MM.1S (cell line): ENCODE measurements at regions not wholly inside any gene's neighbourhood (a gene's known extent, or its start where the extent isn't known, plus 50 kb on each side); places are given as distances from the start of the nearest gene placed in this dataset.

Experiments
- DNase-seq: peaks from one replicate; pipeline ENCODE4 v3.0.0-alpha.2; 2015
- H2AFZ ChIP-seq: fragments of 300-600 bp; sonication (generic); 2 replicates; pipeline ENCODE4 v1.6.0; 2016; ENCODE audit warnings: antibody characterized with exemption, low read length
- H3F3A ChIP-seq: fragments of 300-600 bp; sonication (generic); 2 replicates; pipeline ENCODE4 v1.6.1; 2016; ENCODE audit warnings: mild to moderate bottlenecking, antibody characterized with exemption, low read length, moderate library complexity, mixed read lengths; ENCODE audit not compliant: insufficient read depth
- H3K27ac ChIP-seq: fragments of 300-600 bp; sonication (generic); 2 replicates; pipeline ENCODE4 v1.5.1; 2016; ENCODE audit warnings: mild to moderate bottlenecking, low read length
- H3K27me3 ChIP-seq: fragments of 300-600 bp; sonication (generic); replicated peaks from 2 replicates; pipeline ENCODE4 v1.6.0; 2016; ENCODE audit warnings: low read length; ENCODE audit not compliant: insufficient read depth
- H3K36me3 ChIP-seq: fragments of 300-600 bp; sonication (generic); replicated peaks from 2 replicates; pipeline ENCODE4 v1.6.1; 2016; ENCODE audit warnings: mild to moderate bottlenecking, low read length, mixed read lengths; ENCODE audit not compliant: insufficient read depth
- H3K4me1 ChIP-seq: fragments of 300-600 bp; sonication (generic); 2 replicates; pipeline ENCODE4 v1.6.1; 2016; ENCODE audit warnings: low read length, mixed read lengths
- H3K4me2 ChIP-seq: fragments of 300-600 bp; sonication (generic); 2 replicates; pipeline ENCODE4 v1.6.0; 2016; ENCODE audit warnings: low read depth, low read length
- H3K4me3 ChIP-seq: fragments of 300-600 bp; sonication (generic); 2 replicates; pipeline ENCODE4 v1.5.1; 2016; ENCODE audit warnings: low read length, mixed read lengths
- H3K79me2 ChIP-seq: fragments of 300-600 bp; sonication (generic); 2 replicates; pipeline ENCODE4 v1.6.1; 2016; ENCODE audit warnings: mixed run types, low read length, mixed read lengths
- H3K9ac ChIP-seq: fragments of 300-600 bp; sonication (generic); 2 replicates; pipeline ENCODE4 v1.6.1; 2016; ENCODE audit warnings: low read length, mixed read lengths
- H3K9me2 ChIP-seq: fragments of 300-600 bp; sonication (generic); replicated peaks from 2 replicates; pipeline ENCODE4 v1.6.1; 2016; ENCODE audit warnings: mild to moderate bottlenecking, low read length, mixed read lengths; ENCODE audit not compliant: insufficient read depth
- H3K9me3 ChIP-seq: fragments of 300-600 bp; sonication (generic); replicated peaks from 2 replicates; pipeline ENCODE4 v1.6.1; 2016; ENCODE audit warnings: mild to moderate bottlenecking, low read length, mixed read lengths; ENCODE audit not compliant: insufficient read depth
- H4K20me1 ChIP-seq: fragments of 300-600 bp; sonication (generic); 2 replicates; pipeline ENCODE4 v1.6.1; 2016; ENCODE audit warnings: mild to moderate bottlenecking, low read length, moderate library complexity, mixed read lengths; ENCODE audit not compliant: insufficient read depth
- EZH2 ChIP-seq: fragments of 300-600 bp; sonication (generic); optimal IDR thresholded peaks from 2 replicates; pipeline ENCODE3; 2017; ENCODE audit warnings: low read depth, mild to moderate bottlenecking, antibody characterized with exemption, low read length, mixed read lengths
- EZH2phosphoT487 ChIP-seq: fragments of 300-600 bp; sonication (generic); IDR thresholded peaks from 2 replicates; pipeline ENCODE4 v1.6.1; 2018; ENCODE audit warnings: antibody characterized with exemption, low read length
- TF ChIP-seq, protein P1 (sequence below): fragments of 300-600 bp; sonication (generic); IDR thresholded peaks from 2 replicates; pipeline ENCODE4 v1.5.1; 2016; ENCODE audit warnings: antibody characterized with exemption, low read length, mixed read lengths

DNA sequence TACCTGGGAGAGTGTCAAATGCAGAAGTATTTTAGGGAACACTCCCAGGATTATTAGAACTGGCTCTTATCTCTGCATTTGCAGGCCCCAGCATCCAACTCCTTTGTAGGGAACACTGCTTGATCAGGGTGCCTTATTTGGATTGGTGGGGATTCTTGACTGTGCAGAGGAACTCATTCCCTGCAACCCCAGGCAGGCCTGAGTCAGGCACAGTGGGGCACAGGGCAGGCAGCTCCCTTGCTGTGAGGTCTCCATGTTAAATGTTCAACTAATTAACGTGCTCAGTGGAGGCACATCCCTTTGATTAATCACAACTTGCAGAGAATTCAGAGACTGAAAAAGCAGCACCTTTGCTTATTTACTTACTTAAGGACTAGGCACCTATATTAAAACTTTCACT is 102.3 kb upstream of the TENM4 start:
- no peaks in the 10 kb centered on the region for H3K9me3 ChIP-seq
- TF ChIP-seq EZH2phosphoT487, result no peak
- no peak for TF ChIP-seq EZH2
- TF ChIP-seq, protein P1, sequence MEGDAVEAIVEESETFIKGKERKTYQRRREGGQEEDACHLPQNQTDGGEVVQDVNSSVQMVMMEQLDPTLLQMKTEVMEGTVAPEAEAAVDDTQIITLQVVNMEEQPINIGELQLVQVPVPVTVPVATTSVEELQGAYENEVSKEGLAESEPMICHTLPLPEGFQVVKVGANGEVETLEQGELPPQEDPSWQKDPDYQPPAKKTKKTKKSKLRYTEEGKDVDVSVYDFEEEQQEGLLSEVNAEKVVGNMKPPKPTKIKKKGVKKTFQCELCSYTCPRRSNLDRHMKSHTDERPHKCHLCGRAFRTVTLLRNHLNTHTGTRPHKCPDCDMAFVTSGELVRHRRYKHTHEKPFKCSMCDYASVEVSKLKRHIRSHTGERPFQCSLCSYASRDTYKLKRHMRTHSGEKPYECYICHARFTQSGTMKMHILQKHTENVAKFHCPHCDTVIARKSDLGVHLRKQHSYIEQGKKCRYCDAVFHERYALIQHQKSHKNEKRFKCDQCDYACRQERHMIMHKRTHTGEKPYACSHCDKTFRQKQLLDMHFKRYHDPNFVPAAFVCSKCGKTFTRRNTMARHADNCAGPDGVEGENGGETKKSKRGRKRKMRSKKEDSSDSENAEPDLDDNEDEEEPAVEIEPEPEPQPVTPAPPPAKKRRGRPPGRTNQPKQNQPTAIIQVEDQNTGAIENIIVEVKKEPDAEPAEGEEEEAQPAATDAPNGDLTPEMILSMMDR, result no peak
- no peak overlapping the region for H3K4me2 ChIP-seq
- no peaks in the 10 kb centered on the region for H3K27me3 ChIP-seq
- no peak overlapping the region for H2AFZ ChIP-seq
- H3K27ac ChIP-seq, result no peak overlapping the region
- no peak overlapping the region for H3K4me3 ChIP-seq
- no peaks in the 10 kb centered on the region for H3K4me1 ChIP-seq
- H3K79me2 ChIP-seq, result no peaks in the 10 kb centered on the region
- no peaks in the 10 kb centered on the region for H4K20me1 ChIP-seq
- H3K9me2 ChIP-seq, result no peaks in the 10 kb centered on the region
- H3K9ac ChIP-seq, result no peak overlapping the region
- no peaks in the 10 kb centered on the region for H3K36me3 ChIP-seq
- DNase-seq, result no peak
- no peaks in the 10 kb centered on the region for H3F3A ChIP-seq

DNA sequence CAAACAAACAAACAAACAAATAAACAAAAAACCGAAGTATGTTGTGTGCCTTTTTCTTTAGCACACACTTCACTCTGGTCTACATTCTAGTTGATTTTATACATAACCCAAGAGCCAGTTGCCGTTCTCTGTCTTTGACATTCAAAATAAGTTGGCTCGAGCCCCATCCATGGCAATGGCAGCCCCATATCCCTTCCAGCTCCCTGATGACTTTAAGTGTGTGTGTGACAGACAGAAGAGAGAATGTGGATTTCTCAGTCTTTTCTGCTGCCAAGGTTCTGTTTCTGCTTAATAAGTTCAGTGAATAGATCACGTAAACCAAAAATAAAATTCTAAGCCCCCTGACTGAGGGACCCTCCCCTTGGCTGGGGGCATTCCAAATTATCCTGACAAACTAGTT is 100.6 kb upstream of the TENM4 start:
- no peak overlapping the region for H3K9ac ChIP-seq
- no peak for DNase-seq
- H3K4me1 ChIP-seq, result no peaks in the 10 kb centered on the region
- H3K4me2 ChIP-seq, result no peak overlapping the region
- H2AFZ ChIP-seq, result no peak overlapping the region
- no peak overlapping the region for H3K4me3 ChIP-seq
- H3K9me2 ChIP-seq, result no peaks in the 10 kb centered on the region
- H3K27me3 ChIP-seq, result no peaks in the 10 kb centered on the region
- H3F3A ChIP-seq, result no peaks in the 10 kb centered on the region
- H4K20me1 ChIP-seq, result no peaks in the 10 kb centered on the region
- H3K79me2 ChIP-seq, result no peaks in the 10 kb centered on the region
- TF ChIP-seq EZH2phosphoT487, result no peak
- no peaks in the 10 kb centered on the region for H3K36me3 ChIP-seq
- no peak overlapping the region for H3K27ac ChIP-seq
- H3K9me3 ChIP-seq, result no peaks in the 10 kb centered on the region

DNA sequence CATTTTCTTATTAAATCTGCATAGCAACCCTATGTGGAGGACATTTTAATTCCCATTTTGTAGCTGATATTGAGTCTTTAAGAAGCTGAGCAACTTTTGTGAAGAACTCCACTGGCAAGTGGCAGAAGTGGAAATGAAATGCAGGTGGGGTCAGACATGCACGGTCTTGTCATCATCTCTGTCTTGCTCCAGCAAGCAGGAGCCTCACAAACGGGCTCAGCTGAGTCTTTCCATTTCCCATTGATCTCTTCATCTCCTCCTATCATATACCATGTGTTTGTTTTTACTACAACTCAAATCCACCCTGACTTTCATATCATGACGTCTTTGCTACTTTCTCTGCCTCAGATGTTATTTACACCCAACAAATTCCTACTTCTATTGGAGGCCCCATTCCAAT is 97.9 kb upstream of the TENM4 start:
- DNase-seq, result no peak
- H4K20me1 ChIP-seq, result no peaks in the 10 kb centered on the region
- no peaks in the 10 kb centered on the region for H3K4me1 ChIP-seq
- no peaks in the 10 kb centered on the region for H3K9me2 ChIP-seq
- no peak overlapping the region for H3K9ac ChIP-seq
- H3K27ac ChIP-seq, result no peak overlapping the region
- no peak overlapping the region for H3K4me2 ChIP-seq
- H3F3A ChIP-seq, result no peaks in the 10 kb centered on the region
- H3K79me2 ChIP-seq, result no peaks in the 10 kb centered on the region
- H3K36me3 ChIP-seq, result no peaks in the 10 kb centered on the region
- TF ChIP-seq EZH2phosphoT487, result no peak
- no peak for TF ChIP-seq EZH2
- TF ChIP-seq, protein P1, result no peak
- H3K4me3 ChIP-seq, result no peak overlapping the region
- H2AFZ ChIP-seq, result no peak overlapping the region
- H3K27me3 ChIP-seq, result no peaks in the 10 kb centered on the region
- no peaks in the 10 kb centered on the region for H3K9me3 ChIP-seq

DNA sequence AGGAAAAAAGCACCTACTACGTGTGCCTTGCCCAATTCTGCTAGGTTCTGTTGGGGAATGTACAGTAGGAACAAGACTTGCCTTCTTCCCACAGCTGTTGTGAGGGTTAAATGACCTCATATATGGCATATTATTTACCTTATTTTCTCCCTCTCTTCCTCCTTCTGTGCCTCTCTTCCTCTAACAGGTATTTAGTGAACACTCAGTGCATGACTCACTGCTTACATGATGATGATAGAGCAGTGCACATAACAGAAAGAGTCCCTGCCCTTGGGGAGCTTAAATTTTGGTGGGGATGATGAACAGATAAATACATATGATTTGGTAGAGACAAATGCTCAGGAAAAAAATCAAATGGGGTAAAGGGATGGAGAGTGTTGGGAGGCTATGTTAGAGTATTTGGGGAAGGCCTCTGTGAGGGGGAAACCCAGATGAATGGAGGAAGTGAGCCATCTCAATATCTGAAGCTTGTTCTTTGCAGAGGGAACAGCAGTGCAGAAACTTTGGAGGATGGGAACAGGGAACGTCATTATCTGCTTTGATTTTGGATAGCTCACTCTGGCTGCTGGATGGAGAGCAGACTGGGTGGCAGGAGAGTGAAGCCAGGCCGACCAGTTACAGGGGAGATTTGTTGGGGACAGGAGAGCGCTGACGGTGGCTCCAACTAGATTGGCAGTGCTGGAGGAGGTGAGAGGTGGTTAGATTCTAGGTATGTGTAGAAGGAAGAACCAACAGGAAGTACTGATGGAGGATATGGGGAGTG is 95.5 kb upstream of the TENM4 start:
- Histone ChIP-seq H3K4me3 (no peak overlapping the region), H3K36me3 (no peaks in the 10 kb centered on the region), H2AFZ (no peak overlapping the region), H3K9me3 (no peaks in the 10 kb centered on the region), H3K4me1 (no peaks in the 10 kb centered on the region), H3K79me2 (no peaks in the 10 kb centered on the region), H3F3A (no peaks in the 10 kb centered on the region), H3K9ac (no peak overlapping the region), H4K20me1 (no peaks in the 10 kb centered on the region), H3K27ac (no peak overlapping the region), H3K27me3 (no peaks in the 10 kb centered on the region), H3K4me2 (no peak overlapping the region), H3K9me2 (no peaks in the 10 kb centered on the region)
- TF ChIP-seq EZH2phosphoT487 (no peak), EZH2 (no peak)
- TF ChIP-seq, protein P1, result no peak
- no peak for DNase-seq
